Neutrophil (primary cell): ENCODE measurements at regions not wholly inside any gene's neighbourhood (a gene's known extent, or its start where the extent isn't known, plus 50 kb on each side); places are given as distances from the start of the nearest gene placed in this dataset.

Experiments
- H3K27ac ChIP-seq: fragments of 200-600 bp; sonication (generic); 2 replicates; pipeline ENCODE4 v1.5.1; 2016; ENCODE audit warnings: mild to moderate bottlenecking, moderate library complexity
- H3K27me3 ChIP-seq: fragments of 200-600 bp; sonication (generic); 2 replicates; pipeline ENCODE4 v1.6.0; 2016; ENCODE audit warnings: mild to moderate bottlenecking
- H3K36me3 ChIP-seq: fragments of 200-600 bp; sonication (generic); 2 replicates; pipeline ENCODE4 v1.5.1; 2017
- H3K4me1 ChIP-seq, 2 experiments: fragments of 200-600 bp in 1 of 2; sonication (generic) in 1 of 2; 1 replicate in 1 of 2; 2 replicates in 1 of 2; pipeline versions ENCODE4 v1.5.1 to v1.6.1; 2013 to 2016; ENCODE audit warnings: low read depth in 1 of 2, low read length in 1 of 2, mild to moderate bottlenecking in 1 of 2, moderate library complexity in 1 of 2; ENCODE audit not compliant: control insufficient read depth in 1 of 2, insufficient read depth in 1 of 2
- H3K4me3 ChIP-seq, 2 experiments: fragments of 200-600 bp in 1 of 2; sonication (generic) in 1 of 2; 1 replicate in 1 of 2; 2 replicates in 1 of 2; pipeline ENCODE4 v1.5.1; 2013 to 2016; ENCODE audit warnings: low read depth in 1 of 2, low read length in 1 of 2, mild to moderate bottlenecking in 1 of 2, moderate library complexity in 1 of 2
- H3K9me3 ChIP-seq: fragments of 200-600 bp; sonication (generic); 2 replicates; pipeline ENCODE4 v1.5.1; 2016
- CTCF ChIP-seq: fragments of 200-600 bp; sonication (generic); IDR thresholded peaks from 2 replicates; pipeline ENCODE4 v1.5.1; 2016; ENCODE audit warnings: antibody characterized with exemption

- H3K4me1 ChIP-seq: no peaks in the 10 kb centered on the region
- TF ChIP-seq CTCF: no peak
- peaks cover 26% of the 10 kb centered on the region for H3K27me3 ChIP-seq
- H3K9me3 ChIP-seq: no peaks in the 10 kb centered on the region
- H3K27ac ChIP-seq: no peak overlapping the region
- H3K36me3 ChIP-seq: no peaks in the 10 kb centered on the region
- no peak overlapping the region for H3K4me3 ChIP-seq
Observed at GRCh38 chr20:4524307-4524706, 161.9 kb upstream of the PRNP start.

- TF ChIP-seq CTCF: no peak
- no peak overlapping the region for H3K4me3 ChIP-seq
- H3K27ac ChIP-seq: no peak overlapping the region
- H3K36me3 ChIP-seq: no peaks in the 10 kb centered on the region
- peaks cover 19% of the 10 kb centered on the region for H3K27me3 ChIP-seq
- H3K9me3 ChIP-seq: no peaks in the 10 kb centered on the region
- no peaks in the 10 kb centered on the region for H3K4me1 ChIP-seq
Observed at GRCh38 chr20:4522310-4522709, 163.9 kb upstream of the PRNP start.

GRCh38 chr20:4521170-4521968 lies 164.9 kb upstream of the PRNP start:
- Histone ChIP-seq H3K4me3 (no peak overlapping the region), H3K27ac (no peak overlapping the region), H3K27me3 (peaks cover 12% of the 10 kb centered on the region), H3K9me3 (no peaks in the 10 kb centered on the region), H3K36me3 (no peaks in the 10 kb centered on the region), H3K4me1 (no peaks in the 10 kb centered on the region)
- TF ChIP-seq CTCF: no peak

- H3K27ac ChIP-seq: no peak overlapping the region
- H3K4me3 ChIP-seq: no peak overlapping the region
- no peaks in the 10 kb centered on the region for H3K4me1 ChIP-seq
- no peaks in the 10 kb centered on the region for H3K36me3 ChIP-seq
- no peaks in the 10 kb centered on the region for H3K9me3 ChIP-seq
- no peak for TF ChIP-seq CTCF
- H3K27me3 ChIP-seq: peaks cover 13% of the 10 kb centered on the region
Observed at GRCh38 chr20:4519534-4519933, 166.7 kb upstream of the PRNP start.

- H3K9me3 ChIP-seq: no peaks in the 10 kb centered on the region
- H3K27me3 ChIP-seq: peaks cover 32% of the 10 kb centered on the region
- no peak overlapping the region for H3K27ac ChIP-seq
- no peaks in the 10 kb centered on the region for H3K36me3 ChIP-seq
- H3K4me3 ChIP-seq: no peak overlapping the region
- no peaks in the 10 kb centered on the region for H3K4me1 ChIP-seq
- TF ChIP-seq CTCF: no peak
Observed at GRCh38 chr20:4516876-4517275, 169.4 kb upstream of the PRNP start.
